Stimulated activated naive B cell treated with anti-CD40 and anti-IgM and Interleukin-4, amounts not matched to agents 10 μg/mL and 1 μg/mL and 100 μg/mL, for 72 hours (primary cell): ENCODE measurements at regions not wholly inside any gene's neighbourhood (a gene's known extent, or its start where the extent isn't known, plus 50 kb on each side); places are given as distances from the start of the nearest gene placed in this dataset.

Experiments used
- ATAC-seq, 2 donors: fragments of 150-1000 bp; cut with Tn5 transposase; replicated peaks; 2 replicates each; pipeline ENCODE4 v1.10.0; 2021; ENCODE audit warnings: moderate library complexity in 1 of 2
- DNase-seq: peaks from one replicate; pipeline ENCODE4 v3.0.0; 2021
- H3K27ac Mint-ChIP-seq: one replicate; pipeline ENCODE4 v1.8.0; 2022; ENCODE audit warnings: mild to moderate bottlenecking, mixed read lengths
- H3K27me3 Mint-ChIP-seq, 2 donors: one replicate each; pipeline ENCODE4 v1.8.0; 2022; ENCODE audit warnings: mixed read lengths in 2 of 2
- H3K36me3 Mint-ChIP-seq, 2 donors: one replicate each; pipeline ENCODE4 v1.8.0; 2022; ENCODE audit warnings: mixed read lengths in 2 of 2, mild to moderate bottlenecking in 1 of 2
- H3K4me1 Mint-ChIP-seq, 2 donors: one replicate each; pipeline ENCODE4 v1.8.0; 2022; ENCODE audit warnings: mixed read lengths in 2 of 2, mild to moderate bottlenecking in 1 of 2
- H3K4me3 Mint-ChIP-seq, 2 donors: one replicate each; pipeline ENCODE4 v1.8.0; 2022; ENCODE audit warnings: mild to moderate bottlenecking in 2 of 2, mixed read lengths in 2 of 2, moderate library complexity in 1 of 2
- H3K9me3 Mint-ChIP-seq, 2 donors: one replicate each; pipeline ENCODE4 v1.8.0; 2022; ENCODE audit warnings: mixed read lengths in 2 of 2, mild to moderate bottlenecking in 1 of 2

DNA sequence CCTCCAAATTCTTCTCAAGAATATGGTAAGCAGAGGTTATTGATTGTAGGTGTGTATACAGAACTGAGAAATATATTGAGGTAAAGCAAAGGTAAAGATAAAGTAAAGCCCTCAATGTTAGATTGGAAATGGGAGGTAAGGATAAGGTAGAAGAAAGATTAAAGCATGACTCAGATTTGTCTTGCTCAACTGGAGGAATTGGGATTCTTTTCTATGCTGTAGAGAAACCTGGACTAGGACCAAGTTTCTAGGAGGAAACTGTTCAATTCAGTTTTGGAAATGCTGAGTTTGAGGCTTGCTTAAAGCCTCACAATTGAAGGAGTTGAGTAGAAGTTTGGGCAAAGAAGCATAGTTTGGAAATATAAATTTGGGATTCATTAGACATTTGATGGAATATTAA lies 634.0 kb upstream of the PTCHD4 start:
- H3K36me3 Mint-ChIP-seq = no peaks in the 10 kb centered on the region
- no peak overlapping the region for H3K27ac Mint-ChIP-seq
- H3K4me1 Mint-ChIP-seq = no peaks in the 10 kb centered on the region
- H3K9me3 Mint-ChIP-seq = peaks cover 0 to 2% of the 10 kb centered on the region in 2 donors
- H3K4me3 Mint-ChIP-seq = no peak overlapping the region
- DNase-seq = no peak
- ATAC-seq = no peak
- H3K27me3 Mint-ChIP-seq = no peaks in the 10 kb centered on the region

DNA sequence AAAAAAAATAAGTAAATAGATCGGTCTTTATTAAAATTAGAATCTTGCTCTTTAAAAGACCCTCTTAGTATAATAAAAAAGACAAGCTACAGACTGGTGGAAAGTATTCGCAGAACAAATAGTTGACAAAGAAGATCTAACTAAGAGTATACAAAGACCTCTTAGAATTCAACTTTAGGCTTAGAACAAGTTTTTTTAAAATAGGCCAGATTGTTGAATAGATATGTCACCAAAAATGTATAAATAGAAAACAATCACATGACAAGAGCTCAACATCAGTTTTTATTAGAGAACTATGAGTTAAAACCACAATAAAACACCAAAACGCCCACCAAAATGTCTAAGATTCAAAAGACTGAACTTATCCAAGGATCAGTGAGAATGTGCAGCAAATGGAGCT lies 632.7 kb upstream of the PTCHD4 start:
- Mint-ChIP-seq H3K36me3 (no peaks in the 10 kb centered on the region), H3K4me1 (no peaks in the 10 kb centered on the region), H3K27me3 (no peaks in the 10 kb centered on the region), H3K4me3 (no peak overlapping the region), H3K27ac (no peak overlapping the region), H3K9me3 (peaks cover 0 to 2% of the 10 kb centered on the region in 2 donors)
- ATAC-seq (no peak), DNase-seq (no peak)

DNA sequence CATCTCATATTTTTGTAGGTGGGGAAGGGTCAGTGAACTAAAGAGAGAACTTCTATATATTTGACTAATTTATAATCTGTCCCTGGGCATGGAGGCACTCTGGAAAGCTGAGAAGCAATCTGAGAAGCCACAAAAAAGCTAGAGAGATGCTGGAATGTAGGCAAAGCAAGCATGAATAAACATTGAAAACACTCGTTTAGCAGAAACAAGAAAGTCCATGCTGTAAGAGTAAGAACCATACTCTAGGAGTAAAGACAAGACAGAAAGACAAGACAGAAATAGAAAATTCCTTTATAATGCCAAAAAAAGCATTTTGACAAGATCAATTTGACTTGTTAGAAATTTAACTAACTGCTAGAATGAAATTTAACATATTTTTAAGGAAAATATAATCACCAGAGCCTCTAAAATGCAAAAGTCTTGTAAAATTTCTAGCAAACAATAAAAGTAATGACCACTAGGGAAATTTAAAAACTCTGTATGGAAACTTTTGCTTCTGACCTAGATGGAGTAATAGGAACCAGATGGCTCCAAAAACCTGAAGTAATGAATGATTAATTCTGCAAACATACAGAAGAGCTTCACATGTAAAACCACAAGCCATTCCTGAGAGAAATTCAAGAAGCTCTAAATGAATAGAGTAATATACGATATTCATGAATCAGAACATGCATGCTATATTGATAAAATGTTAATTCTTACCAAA lies 625.7 kb upstream of the PTCHD4 start:
- peaks cover 0 to 8% of the 10 kb centered on the region in 2 donors for H3K9me3 Mint-ChIP-seq
- ATAC-seq (no peak), DNase-seq (no peak)
- no peaks in the 10 kb centered on the region for H3K4me1 Mint-ChIP-seq
- no peak overlapping the region for H3K27ac Mint-ChIP-seq
- H3K4me3 Mint-ChIP-seq = no peak overlapping the region
- no peaks in the 10 kb centered on the region for H3K27me3 Mint-ChIP-seq
- H3K36me3 Mint-ChIP-seq = no peaks in the 10 kb centered on the region

DNA sequence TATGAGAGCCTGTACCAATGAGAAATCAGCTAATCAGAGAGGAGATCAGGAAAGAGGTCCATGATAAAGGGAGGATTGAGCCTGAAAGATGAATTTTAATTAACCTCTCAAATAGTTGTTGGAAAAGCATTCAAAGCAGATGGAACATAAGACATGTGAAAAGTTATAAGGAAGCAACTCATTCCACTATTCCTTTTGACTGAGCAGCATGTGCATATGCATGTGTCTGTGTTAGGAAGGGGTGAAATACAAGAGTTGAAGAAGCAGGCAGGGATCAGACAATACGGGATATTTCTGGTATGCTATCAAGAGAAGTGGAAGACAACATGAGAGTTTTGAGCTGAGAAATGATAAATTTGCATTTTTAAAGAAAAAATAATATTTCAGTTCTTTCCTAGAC lies 624.8 kb upstream of the PTCHD4 start:
- DNase-seq (no peak), ATAC-seq (no peak)
- H3K9me3 Mint-ChIP-seq = peaks cover 7 to 9% of the 10 kb centered on the region in 2 donors
- H3K4me3 Mint-ChIP-seq = no peak overlapping the region
- H3K27me3 Mint-ChIP-seq = no peaks in the 10 kb centered on the region
- H3K27ac Mint-ChIP-seq = no peak overlapping the region
- no peaks in the 10 kb centered on the region for H3K4me1 Mint-ChIP-seq
- no peaks in the 10 kb centered on the region for H3K36me3 Mint-ChIP-seq

DNA sequence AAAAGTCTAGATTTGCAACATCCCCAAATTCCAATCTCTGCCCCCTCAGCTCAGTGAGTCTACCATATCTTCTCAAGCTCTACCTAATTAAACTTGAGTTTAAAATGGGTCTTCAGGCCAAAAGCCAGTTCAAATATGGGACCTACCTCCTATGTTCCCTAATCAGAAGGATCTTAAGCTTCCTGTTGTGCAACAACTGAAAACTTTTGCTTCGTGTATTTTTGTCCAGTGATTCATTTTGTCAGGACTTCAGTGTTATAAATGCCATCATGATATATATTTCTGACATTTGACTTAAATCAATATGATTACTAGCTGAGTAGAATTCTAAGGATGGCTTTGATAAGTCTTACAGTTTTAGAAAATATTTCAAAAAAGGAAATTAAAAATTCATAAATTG lies 622.6 kb upstream of the PTCHD4 start:
- Mint-ChIP-seq H3K4me1 (no peaks in the 10 kb centered on the region), H3K27me3 (no peaks in the 10 kb centered on the region), H3K4me3 (no peak overlapping the region), H3K27ac (no peak overlapping the region), H3K36me3 (no peaks in the 10 kb centered on the region), H3K9me3 (peaks cover 15% of the 10 kb centered on the region in 2 donors)
- ATAC-seq = no peak
- no peak for DNase-seq

DNA sequence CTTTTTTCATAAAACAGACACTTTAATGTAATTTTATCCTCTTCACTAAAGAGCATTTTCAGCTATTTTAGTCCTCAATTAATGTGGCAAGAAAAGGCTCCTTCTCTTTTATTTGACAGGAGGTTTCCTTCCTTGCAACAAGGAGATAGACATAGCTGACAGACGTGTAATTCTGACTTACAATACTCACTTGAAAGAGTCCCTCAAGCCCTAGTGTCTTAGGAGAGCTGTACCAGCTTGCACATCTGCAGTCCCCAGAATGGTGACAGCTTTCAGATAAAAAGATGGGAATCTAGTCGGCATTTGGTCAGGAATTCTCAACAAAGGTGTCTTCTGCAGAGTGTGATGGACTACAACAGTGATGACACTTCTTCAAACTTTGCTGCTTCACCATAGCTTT lies 603.7 kb upstream of the PTCHD4 start:
- Mint-ChIP-seq H3K27ac (no peak overlapping the region), H3K9me3 (peaks cover 0 to 7% of the 10 kb centered on the region in 2 donors), H3K27me3 (no peaks in the 10 kb centered on the region), H3K36me3 (no peaks in the 10 kb centered on the region), H3K4me1 (no peaks in the 10 kb centered on the region), H3K4me3 (no peak overlapping the region)
- DNase-seq = no peak
- ATAC-seq = no peak

DNA sequence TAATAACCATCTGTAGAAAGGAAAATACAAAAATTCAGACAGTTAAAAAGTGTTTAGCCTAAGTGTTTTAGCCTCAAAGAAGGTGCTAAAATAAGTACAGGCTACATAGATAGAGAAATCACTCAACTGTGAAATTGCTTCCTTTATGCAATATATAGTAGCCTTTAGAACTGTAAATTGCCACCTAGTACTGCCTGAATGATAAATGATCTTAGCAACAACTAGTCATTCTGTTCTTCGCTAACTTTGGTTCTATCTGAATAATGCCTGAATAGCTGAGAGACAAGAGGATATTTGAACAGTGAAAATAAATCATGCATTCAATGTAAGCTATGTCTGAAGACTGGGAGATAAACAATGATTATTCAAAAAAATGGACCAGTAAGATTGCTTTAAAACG lies 603.3 kb upstream of the PTCHD4 start:
- DNase-seq (no peak), ATAC-seq (no peak)
- H3K27me3 Mint-ChIP-seq = no peaks in the 10 kb centered on the region
- H3K4me3 Mint-ChIP-seq = no peak overlapping the region
- peaks cover 0 to 6% of the 10 kb centered on the region in 2 donors for H3K9me3 Mint-ChIP-seq
- H3K27ac Mint-ChIP-seq = no peak overlapping the region
- H3K36me3 Mint-ChIP-seq = no peaks in the 10 kb centered on the region
- H3K4me1 Mint-ChIP-seq = no peaks in the 10 kb centered on the region

DNA sequence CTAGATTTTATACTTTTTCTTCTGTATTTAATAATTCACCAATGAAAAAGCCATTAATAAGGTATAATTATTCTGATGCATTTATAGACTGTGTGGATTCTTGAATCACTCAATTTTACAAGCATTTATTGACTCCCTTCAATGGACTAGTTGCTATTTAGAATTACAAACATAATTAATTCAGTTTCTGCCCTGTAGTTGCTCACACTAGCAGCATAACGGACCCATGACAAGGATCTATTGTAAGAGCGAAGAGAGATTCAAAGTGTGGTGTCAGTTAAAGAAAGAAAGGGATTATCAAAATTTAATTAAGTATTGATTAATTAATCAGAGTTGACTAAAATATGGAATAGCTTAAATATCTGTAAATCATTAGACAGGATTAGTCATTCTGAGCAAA lies 602.6 kb upstream of the PTCHD4 start:
- ATAC-seq (no peak), DNase-seq (no peak)
- Mint-ChIP-seq H3K4me3 (no peak overlapping the region), H3K36me3 (no peaks in the 10 kb centered on the region), H3K27ac (no peak overlapping the region), H3K27me3 (no peaks in the 10 kb centered on the region), H3K9me3 (peaks cover 0 to 6% of the 10 kb centered on the region in 2 donors), H3K4me1 (no peaks in the 10 kb centered on the region)

DNA sequence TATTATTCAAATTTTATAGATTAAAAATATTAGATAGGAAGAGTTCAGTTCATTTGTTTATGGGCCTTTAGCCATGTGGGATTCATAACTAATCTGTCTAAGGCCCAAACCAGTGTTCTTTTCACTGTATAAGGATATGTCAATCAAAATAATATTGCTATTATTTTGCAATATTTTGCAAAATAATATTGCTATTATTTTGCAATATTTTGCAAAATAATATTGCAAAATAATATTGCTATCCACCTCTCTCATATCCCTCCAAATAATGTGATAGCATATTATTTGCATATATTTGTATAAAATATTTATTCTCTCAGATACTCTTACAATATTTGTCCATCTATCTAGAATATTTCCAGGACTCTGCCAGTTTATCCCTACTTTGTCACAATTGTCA lies 595.3 kb upstream of the PTCHD4 start:
- no peak overlapping the region for H3K27ac Mint-ChIP-seq
- peaks cover 14 to 16% of the 10 kb centered on the region in 2 donors for H3K9me3 Mint-ChIP-seq
- no peak for DNase-seq
- ATAC-seq = no peak
- no peaks in the 10 kb centered on the region for H3K36me3 Mint-ChIP-seq
- no peak overlapping the region for H3K4me3 Mint-ChIP-seq
- no peaks in the 10 kb centered on the region for H3K4me1 Mint-ChIP-seq
- H3K27me3 Mint-ChIP-seq = no peaks in the 10 kb centered on the region

DNA sequence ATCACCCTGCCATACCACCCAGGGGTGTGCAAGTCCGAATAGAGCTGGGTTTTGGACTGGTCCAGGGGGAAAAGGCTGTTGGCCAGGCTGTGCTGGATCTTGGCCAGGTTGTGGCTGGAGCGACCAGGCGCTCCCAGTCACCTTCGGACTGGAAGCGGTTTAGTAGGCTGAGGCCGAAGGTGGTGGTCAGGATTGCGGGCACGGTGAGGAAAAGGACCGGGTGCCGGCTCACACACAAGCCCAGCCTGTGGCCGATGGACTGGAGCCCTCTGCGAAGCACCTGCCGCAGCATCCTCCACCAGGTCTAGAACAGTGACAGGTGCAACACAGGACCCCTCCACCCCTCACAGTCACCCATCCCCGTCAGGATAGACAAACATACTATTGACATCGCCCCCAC lies 590.6 kb upstream of the PTCHD4 start:
- ATAC-seq (no peak), DNase-seq (no peak)
- H3K4me1 Mint-ChIP-seq = no peaks in the 10 kb centered on the region
- H3K36me3 Mint-ChIP-seq = no peaks in the 10 kb centered on the region
- no peaks in the 10 kb centered on the region for H3K27me3 Mint-ChIP-seq
- peaks cover 17 to 18% of the 10 kb centered on the region in 2 donors for H3K9me3 Mint-ChIP-seq
- H3K27ac Mint-ChIP-seq = no peak overlapping the region
- H3K4me3 Mint-ChIP-seq = no peak overlapping the region

DNA sequence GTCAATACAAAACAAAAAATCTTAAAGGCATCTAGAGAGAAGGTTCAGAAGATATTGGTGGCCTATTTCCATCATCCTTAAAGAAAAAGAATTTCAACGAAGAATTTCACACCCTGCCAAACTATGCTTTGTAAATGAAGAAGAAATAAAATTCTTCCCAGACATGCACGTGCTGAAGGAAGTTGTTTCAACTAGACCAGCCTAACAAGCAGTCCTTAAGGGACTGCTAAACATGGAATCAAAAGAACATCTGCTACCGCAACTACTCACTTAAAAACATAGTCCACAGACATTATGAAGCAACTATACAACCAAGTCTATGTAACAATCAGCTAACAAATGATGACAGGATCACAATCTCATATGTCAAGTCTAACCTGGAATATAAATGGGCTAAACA lies 584.9 kb upstream of the PTCHD4 start:
- no peaks in the 10 kb centered on the region for H3K27me3 Mint-ChIP-seq
- H3K4me3 Mint-ChIP-seq = no peak overlapping the region
- DNase-seq (no peak), ATAC-seq (no peak)
- peaks cover 14 to 23% of the 10 kb centered on the region in 2 donors for H3K9me3 Mint-ChIP-seq
- no peaks in the 10 kb centered on the region for H3K36me3 Mint-ChIP-seq
- H3K4me1 Mint-ChIP-seq = no peaks in the 10 kb centered on the region
- no peak overlapping the region for H3K27ac Mint-ChIP-seq

DNA sequence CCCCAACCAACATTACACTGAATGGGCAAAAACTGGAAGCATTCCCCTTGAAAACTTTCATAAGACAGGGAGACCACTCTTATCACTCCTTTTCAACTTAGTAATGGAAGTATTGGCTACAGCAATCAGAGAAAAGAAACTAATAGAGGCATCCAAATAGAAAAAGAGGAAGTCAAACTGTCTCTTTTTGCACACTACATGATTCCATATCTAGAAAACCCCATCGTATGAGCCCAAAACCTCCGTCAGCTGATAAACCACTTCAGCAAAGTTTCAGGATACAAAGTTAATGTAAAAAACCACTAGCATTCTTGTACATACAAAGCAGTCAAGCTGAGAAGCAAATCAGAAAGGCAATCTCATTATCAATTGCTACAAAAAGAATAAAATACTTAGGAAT lies 580.4 kb upstream of the PTCHD4 start:
- no peak overlapping the region for H3K27ac Mint-ChIP-seq
- H3K27me3 Mint-ChIP-seq = no peaks in the 10 kb centered on the region
- no peak overlapping the region for H3K4me3 Mint-ChIP-seq
- peaks cover 31 to 37% of the 10 kb centered on the region in 2 donors for H3K9me3 Mint-ChIP-seq
- DNase-seq = no peak
- ATAC-seq = no peak
- no peaks in the 10 kb centered on the region for H3K36me3 Mint-ChIP-seq
- no peaks in the 10 kb centered on the region for H3K4me1 Mint-ChIP-seq

DNA sequence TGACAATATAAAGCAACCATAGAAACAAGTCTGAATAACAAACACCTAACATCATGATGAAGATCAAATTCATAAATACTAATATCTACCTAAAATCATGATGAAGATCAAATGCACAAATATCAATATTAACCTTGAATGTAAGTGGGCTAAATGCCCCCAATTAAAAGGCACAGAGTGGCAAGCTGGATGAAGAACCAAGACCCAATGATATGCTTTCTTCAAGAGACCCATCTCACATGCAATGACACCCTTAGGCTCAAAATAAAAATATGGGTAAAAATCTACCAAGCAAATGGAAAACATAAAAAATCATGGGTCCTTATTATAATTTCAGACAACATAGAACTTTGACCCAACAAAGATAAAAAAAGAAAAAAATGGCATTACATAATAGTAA lies 578.5 kb upstream of the PTCHD4 start:
- DNase-seq (no peak), ATAC-seq (no peak)
- H3K4me3 Mint-ChIP-seq = no peak overlapping the region
- peaks cover 33 to 34% of the 10 kb centered on the region in 2 donors for H3K9me3 Mint-ChIP-seq
- no peaks in the 10 kb centered on the region for H3K36me3 Mint-ChIP-seq
- no peaks in the 10 kb centered on the region for H3K4me1 Mint-ChIP-seq
- H3K27me3 Mint-ChIP-seq = no peaks in the 10 kb centered on the region
- no peak overlapping the region for H3K27ac Mint-ChIP-seq

DNA sequence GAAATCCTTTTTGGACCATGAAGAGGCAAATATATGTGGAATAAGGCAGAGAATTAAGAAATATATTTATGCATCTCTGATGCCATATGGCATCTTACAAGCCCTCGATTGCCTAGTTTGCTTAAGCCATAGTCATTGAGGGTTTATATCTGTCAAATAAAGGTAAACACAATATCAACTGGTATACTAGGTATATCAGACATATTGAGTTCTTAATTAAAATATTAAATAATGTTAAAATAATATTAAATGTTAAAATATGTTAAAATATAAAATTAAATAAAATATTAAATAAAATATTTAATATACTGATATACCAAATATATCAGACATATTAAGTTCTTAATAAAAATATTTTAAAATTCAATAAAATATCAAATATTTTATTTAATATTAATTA lies 567.4 kb upstream of the PTCHD4 start:
- no peaks in the 10 kb centered on the region for H3K36me3 Mint-ChIP-seq
- H3K4me3 Mint-ChIP-seq = no peak overlapping the region
- H3K27me3 Mint-ChIP-seq = no peaks in the 10 kb centered on the region
- no peaks in the 10 kb centered on the region for H3K4me1 Mint-ChIP-seq
- DNase-seq = no peak
- H3K27ac Mint-ChIP-seq = no peak overlapping the region
- H3K9me3 Mint-ChIP-seq = peaks cover 5 to 7% of the 10 kb centered on the region in 2 donors
- no peak for ATAC-seq

DNA sequence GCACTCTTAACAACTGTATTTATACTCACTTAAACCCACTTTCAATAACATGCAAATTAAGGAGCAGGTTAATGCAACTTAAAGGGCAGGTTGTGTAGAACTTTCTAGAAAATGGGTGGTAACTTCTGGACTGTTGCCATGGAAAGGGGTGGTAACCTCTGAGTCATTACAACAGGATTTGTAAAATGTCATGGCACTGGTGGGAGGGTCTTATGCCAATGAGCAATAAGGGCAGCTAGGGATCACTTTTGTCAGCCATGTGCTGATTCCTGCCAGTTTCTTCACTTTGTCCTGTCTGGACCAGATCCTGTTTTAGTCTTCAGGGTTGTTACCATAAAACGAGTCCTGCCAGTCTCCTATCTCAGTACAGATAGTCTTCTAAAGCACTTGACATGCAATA lies 560.5 kb upstream of the PTCHD4 start:
- H3K9me3 Mint-ChIP-seq = peaks cover 3% of the 10 kb centered on the region in 2 donors

DNA sequence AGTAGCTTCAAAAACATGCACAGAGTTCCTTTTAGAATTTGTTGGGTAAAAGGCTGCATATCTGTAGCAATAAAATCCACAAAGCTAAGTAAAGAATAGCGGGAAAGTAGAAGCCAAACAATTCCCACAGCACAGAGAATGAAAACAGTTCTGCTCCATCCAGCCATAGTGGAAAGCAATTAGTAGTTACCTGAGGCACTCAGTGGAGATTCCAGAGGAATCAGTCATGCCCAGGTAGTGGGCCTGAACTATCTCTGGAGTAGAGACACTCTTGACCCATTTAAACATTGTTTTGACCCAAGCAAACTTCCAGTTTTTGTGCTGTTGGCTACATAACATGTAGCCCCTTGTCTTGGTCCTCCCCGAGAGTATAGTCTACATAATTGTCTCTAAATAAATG lies 559.5 kb upstream of the PTCHD4 start:
- Mint-ChIP-seq H3K27ac (no peak overlapping the region), H3K36me3 (no peaks in the 10 kb centered on the region), H3K27me3 (no peaks in the 10 kb centered on the region), H3K9me3 (peaks cover 1 to 3% of the 10 kb centered on the region in 2 donors), H3K4me3 (no peak overlapping the region), H3K4me1 (no peaks in the 10 kb centered on the region)
- ATAC-seq (no peak), DNase-seq (no peak)

More for the DNA sequence above, 560.5 kb upstream of the PTCHD4 start:
- DNase-seq (no peak), ATAC-seq (no peak)
- no peak overlapping the region for H3K27ac Mint-ChIP-seq
- H3K4me1 Mint-ChIP-seq = no peaks in the 10 kb centered on the region
- no peaks in the 10 kb centered on the region for H3K36me3 Mint-ChIP-seq
- no peaks in the 10 kb centered on the region for H3K27me3 Mint-ChIP-seq
- H3K4me3 Mint-ChIP-seq = no peak overlapping the region
